ENCODE measurements at regions not wholly inside any gene's neighbourhood (a gene's known extent, or its start where the extent isn't known, plus 50 kb on each side); places are given as distances from the start of the nearest gene placed in this dataset.

DNA sequence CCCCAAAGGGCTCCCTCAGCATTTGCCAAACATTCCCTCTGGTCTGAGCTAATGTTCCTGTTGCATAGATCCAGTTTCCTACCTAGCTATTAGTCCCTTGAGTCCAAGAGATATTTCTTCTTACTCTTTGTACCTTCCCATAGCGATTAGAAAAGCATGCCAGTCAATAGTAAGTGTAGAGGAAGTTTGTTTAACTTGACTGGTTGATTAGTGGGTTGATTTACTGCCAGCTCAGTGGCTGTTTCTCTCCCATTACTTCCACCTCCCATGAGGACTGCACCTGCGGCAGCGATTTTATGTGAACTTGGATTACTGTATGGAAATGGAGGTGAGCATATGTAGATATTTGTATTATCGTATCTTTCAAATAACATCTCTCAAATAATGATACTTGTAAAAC, 1748.4 kb upstream of the CELF4 start:
- ChIA-PET POLR2A (ENCODE audit: partially characterized antibody) (no interaction called here), CTCF (ENCODE audit: partially characterized antibody) (no interaction called here)
- Histone ChIP-seq H3K14ac (ENCODE audit: insufficient read length) (no peak overlapping the region), H2AK5ac (ENCODE audit: low read depth, low read length) (no peak overlapping the region), H4K20me1 (replicated peaks in 1 of 2; ENCODE audit: control insufficient read depth in 1 of 2, insufficient read depth in 2 of 2, low read length in 2 of 2) (no peaks in the 10 kb centered on the region), H4K8ac (ENCODE audit: extremely low read depth, insufficient read depth, low read length) (no peak overlapping the region), H3K4me2 (ENCODE audit: insufficient read depth in 1 of 2, low read depth in 2 of 2, low read length in 2 of 2) (no peak overlapping the region), H3K27ac (ENCODE audit: low read depth, low read length) (no peak overlapping the region), H2BK12ac (ENCODE audit: low read depth, low read length) (no peak overlapping the region), H3K23ac (ENCODE audit: insufficient read length) (no peak overlapping the region), H2BK20ac (ENCODE audit: low read length) (no peak overlapping the region), H3K36me3 (ENCODE audit: control insufficient read depth in 2 of 4, insufficient read depth in 4 of 4, low read length in 3 of 4) (peaks cover 0 to 4% (median 0%) of the 10 kb centered on the region in 4 experiments; a peak in 1 of 8 replicates), H3K23me2 (ENCODE audit: low read depth, low read length) (no peaks in the 10 kb centered on the region), H3K4ac (replicated peaks; ENCODE audit: insufficient read length, low read depth, low read length) (no peak overlapping the region), H2AFZ (ENCODE audit: low read length) (no peak overlapping the region), H2BK120ac (replicated peaks; ENCODE audit: low read depth, low read length) (no peak overlapping the region), H2BK15ac (ENCODE audit: low read length) (no peak overlapping the region), H3K27me3 (replicated peaks in 1 of 4; ENCODE audit: control insufficient read depth in 3 of 4, extremely low read depth in 1 of 4, insufficient read depth in 3 of 4, low read length in 3 of 4) (no peaks in the 10 kb centered on the region), H3K79me1 (ENCODE audit: low read depth, low read length) (no peaks in the 10 kb centered on the region), H2BK5ac (ENCODE audit: low read depth, low read length) (no peak overlapping the region), H4K5ac (ENCODE audit: insufficient read length, low read depth, low read length) (no peak overlapping the region), H3K18ac (ENCODE audit: extremely low read depth, low read length) (no peak overlapping the region), H3K79me2 (ENCODE audit: control insufficient read depth in 1 of 2, insufficient read depth in 2 of 2, low read length in 2 of 2) (no peaks in the 10 kb centered on the region), H3K9ac (replicated peaks in 1 of 4; ENCODE audit: extremely low read depth in 1 of 4, low read depth in 3 of 4, low read length in 3 of 4) (no peak overlapping the region), H3K4me3 (ENCODE audit: extremely low read depth in 1 of 4, insufficient read depth in 2 of 4, low read depth in 3 of 4, low read length in 4 of 4) (no peak overlapping the region), H4K91ac (replicated peaks; ENCODE audit: insufficient read length, low read length) (no peak overlapping the region), H3K4me1 (replicated peaks in 1 of 4; ENCODE audit: control insufficient read depth in 3 of 4, insufficient read depth in 4 of 4, low read length in 3 of 4) (no peaks in the 10 kb centered on the region), H3K56ac (replicated peaks; ENCODE audit: insufficient read length, low read depth, low read length) (no peak overlapping the region), H3K9me3 (ENCODE audit: insufficient read depth in 2 of 2, low read depth in 1 of 2, low read length in 1 of 2) (peaks cover 8 to 11% of the 10 kb centered on the region in 2 experiments; a peak in 2 of 4 replicates)
- 92% methylated on average over 4 of the region's 4 CpGs; no CpG with 5 or more reads in 1 of the 2 experiments for WGBS, 2 experiments (ENCODE audit: extremely low coverage in 1 of 2, insufficient coverage in 1 of 2, insufficient read length in 1 of 2, insufficient replicate concordance in 2 of 2, low coverage in 1 of 2, low lambda C conversion rate in 2 of 2, missing lambda C conversion rate in 1 of 2)
- DNase-seq (ENCODE audit: low read depth in 1 of 2, low spot score in 2 of 2) (no peak), FAIRE-seq (no peak)
- TF ChIP-seq SIRT6 (IDR thresholded peaks at IDR 0.05; ENCODE audit: low read length) (no peak), BCL11A (IDR thresholded peaks at IDR 0.05; ENCODE audit: low read depth in 2 of 2, low read length in 2 of 2) (no peak)

Data from H1 (cell line).